GM20000 (cell line): ENCODE measurements at regions not wholly inside any gene's neighbourhood (a gene's known extent, or its start where the extent isn't known, plus 50 kb on each side); places are given as distances from the start of the nearest gene placed in this dataset.

ENCODE experiments used
- DNase-seq: peaks from one replicate; pipeline ENCODE4 v3.0.0; 2012; ENCODE audit warnings: low spot score
- TF ChIP-seq, protein P1 (sequence below): IDR thresholded peaks from 2 replicates; pipeline ENCODE4 v1.5.1; 2012; ENCODE audit warnings: mild to moderate bottlenecking, control low read depth; ENCODE audit errors: extremely low read depth, missing control alignments

DNA sequence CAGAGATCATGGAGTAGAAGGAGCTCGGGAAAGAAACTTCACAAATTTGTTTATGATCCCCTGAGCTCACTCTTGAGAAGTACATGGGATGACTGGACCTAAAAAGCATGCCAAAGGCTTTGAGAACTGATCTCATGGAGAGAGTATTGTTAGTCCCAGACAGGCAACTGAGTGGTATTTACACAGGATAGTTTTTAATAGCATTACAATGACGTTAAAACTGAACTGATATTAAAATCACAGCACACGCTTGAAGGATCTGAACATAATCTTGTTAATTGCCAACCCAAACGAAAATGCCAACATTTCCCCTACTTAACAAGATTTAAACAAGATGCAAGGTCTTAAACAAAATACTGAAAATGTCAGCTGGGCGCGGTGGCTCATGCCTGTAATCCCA, 113.2 kb upstream of the NLGN1 start:
- TF ChIP-seq, protein P1, sequence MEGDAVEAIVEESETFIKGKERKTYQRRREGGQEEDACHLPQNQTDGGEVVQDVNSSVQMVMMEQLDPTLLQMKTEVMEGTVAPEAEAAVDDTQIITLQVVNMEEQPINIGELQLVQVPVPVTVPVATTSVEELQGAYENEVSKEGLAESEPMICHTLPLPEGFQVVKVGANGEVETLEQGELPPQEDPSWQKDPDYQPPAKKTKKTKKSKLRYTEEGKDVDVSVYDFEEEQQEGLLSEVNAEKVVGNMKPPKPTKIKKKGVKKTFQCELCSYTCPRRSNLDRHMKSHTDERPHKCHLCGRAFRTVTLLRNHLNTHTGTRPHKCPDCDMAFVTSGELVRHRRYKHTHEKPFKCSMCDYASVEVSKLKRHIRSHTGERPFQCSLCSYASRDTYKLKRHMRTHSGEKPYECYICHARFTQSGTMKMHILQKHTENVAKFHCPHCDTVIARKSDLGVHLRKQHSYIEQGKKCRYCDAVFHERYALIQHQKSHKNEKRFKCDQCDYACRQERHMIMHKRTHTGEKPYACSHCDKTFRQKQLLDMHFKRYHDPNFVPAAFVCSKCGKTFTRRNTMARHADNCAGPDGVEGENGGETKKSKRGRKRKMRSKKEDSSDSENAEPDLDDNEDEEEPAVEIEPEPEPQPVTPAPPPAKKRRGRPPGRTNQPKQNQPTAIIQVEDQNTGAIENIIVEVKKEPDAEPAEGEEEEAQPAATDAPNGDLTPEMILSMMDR = no peak
- DNase-seq = no peak

DNA sequence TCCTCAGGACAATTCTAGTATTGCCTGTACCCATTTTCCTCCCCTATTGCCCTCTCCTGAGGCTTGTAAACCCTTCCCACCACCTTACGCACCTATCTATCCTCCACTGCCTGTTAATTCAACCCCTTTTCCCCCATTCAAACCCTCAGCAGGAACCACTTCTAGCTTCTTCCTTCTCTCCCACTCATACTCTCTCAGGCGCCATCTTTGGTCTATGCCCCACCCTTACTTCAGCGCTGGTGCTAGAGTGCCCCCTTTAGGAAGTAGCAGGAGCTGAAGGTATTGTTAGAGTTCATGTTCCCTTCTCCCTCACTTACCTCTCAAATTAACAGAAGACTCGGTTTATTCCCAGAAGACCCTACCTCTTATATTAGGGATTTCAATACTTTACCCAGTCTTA, 121.8 kb upstream of the NLGN1 start:
- TF ChIP-seq, protein P1 = no peak
- peak; percentile 17 for DNase-seq

DNA sequence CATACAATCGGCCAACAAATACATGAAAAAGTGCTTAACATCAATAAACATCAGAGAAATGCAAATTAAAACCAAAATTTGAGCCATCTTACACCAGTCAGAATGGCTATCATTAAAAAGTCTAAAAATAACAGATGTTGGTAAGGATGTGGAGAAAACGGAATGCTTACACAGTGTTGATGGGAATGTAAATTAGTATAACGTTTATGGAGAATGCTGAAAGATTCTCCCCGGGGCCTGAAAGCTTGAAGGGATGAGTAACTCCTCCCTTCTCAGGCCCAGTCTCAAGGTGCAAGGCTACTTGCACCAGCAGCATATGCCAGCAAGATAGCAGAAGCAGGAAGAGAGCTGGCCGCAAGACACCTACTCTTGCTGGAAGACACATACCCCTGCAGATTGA, 123.7 kb upstream of the NLGN1 start:
- TF ChIP-seq, protein P1 = no peak
- DNase-seq = no peak

DNA sequence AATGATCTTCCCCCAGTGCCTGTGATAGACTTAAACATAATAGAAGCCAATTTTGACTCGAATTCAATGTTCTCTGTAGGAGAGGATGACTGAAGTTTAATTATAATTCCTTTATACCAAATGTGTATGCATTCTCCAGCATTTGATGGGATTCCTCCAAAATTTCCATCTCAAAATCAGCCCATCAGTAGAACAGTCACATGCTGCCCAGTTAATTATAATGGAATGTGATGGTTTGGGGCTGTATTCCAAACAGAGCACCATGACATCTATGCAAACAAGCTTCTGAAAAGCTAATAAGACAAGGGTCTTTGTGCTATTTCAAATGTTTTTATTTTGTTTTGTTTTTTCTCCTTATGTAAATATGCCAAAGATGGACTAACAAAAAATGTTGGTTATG, 127.7 kb upstream of the SPATA16 start:
- TF ChIP-seq, protein P1 = no peak
- DNase-seq = no peak

DNA sequence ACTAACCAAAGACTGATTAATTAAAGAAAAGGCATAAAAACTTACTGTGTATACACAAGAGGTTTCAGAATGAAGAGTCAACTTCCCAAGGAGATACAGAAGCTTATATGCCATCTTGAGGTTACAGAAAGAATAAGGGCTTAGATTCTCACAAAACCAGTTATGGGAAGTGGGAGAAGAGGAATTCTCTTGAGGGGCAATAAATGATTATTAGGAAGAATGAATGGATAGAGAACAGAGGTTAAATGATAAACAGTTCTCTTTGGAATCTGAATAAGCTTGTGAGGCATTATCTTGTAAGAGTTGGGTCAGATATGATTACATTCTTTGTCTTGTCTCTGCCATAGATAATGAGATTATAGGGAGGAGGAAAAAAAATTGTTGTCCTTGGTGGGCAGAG, 126.7 kb upstream of the SPATA16 start:
- TF ChIP-seq, protein P1 = no peak
- DNase-seq = no peak

- DNase-seq = no peak
- TF ChIP-seq, protein P1 = no peak
Observed at GRCh38 chr3:173266441-173266840, 125.4 kb upstream of the SPATA16 start.

DNA sequence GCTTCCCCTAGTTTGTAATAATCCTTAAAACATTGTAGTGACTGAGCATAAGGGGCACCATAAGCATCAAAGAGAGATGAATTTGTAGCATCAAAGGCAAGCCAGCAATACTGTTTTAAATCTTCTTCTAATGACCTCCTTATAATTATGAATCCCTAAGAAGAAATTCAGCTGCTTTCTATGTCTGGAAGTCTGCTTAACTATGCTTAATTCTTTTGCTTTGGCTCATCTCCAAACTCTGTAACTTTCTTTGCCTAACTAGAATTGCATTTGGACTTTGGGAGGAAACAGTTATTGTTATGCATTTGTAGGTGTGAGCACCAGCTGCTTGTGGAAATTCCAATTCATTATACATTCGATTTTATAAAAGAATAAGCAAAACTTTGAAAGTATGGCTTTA, 117.7 kb upstream of the SPATA16 start:
- TF ChIP-seq, protein P1 = no peak
- no peak for DNase-seq

GRCh38 chr3:173257797-173258196, 116.8 kb upstream of the SPATA16 start:
- no peak for DNase-seq
- TF ChIP-seq, protein P1 = no peak
